Lower lobe of right lung (tissue), 2 donors: ENCODE measurements at regions not wholly inside any gene's neighbourhood (a gene's known extent, or its start where the extent isn't known, plus 50 kb on each side); places are given as distances from the start of the nearest gene placed in this dataset.

Source experiments
- ATAC-seq, 2 donors: fragments of 200-7000 bp; cut with Tn5 transposase; one replicate each; pipeline ENCODE4 v1.9.1; 2020 to 2022; ENCODE audit warnings: mild to moderate bottlenecking in 2 of 2, moderate library complexity in 2 of 2
- DNase-seq: peaks from one replicate; pipeline ENCODE4 v3.0.0-alpha.2; 2020
- H3K27ac ChIP-seq: fragments of 200-600 bp; one replicate; pipeline ENCODE4 v1.8.0; 2022
- H3K27me3 ChIP-seq: fragments of 200-600 bp; one replicate; pipeline ENCODE4 v1.8.0; 2022; ENCODE audit warnings: low read depth
- H3K36me3 ChIP-seq: fragments of 200-600 bp; one replicate; pipeline ENCODE4 v1.8.0; 2022; ENCODE audit warnings: mild to moderate bottlenecking
- H3K4me1 ChIP-seq: fragments of 200-600 bp; one replicate; pipeline ENCODE4 v1.8.0; 2022
- H3K4me3 ChIP-seq: fragments of 200-600 bp; one replicate; pipeline ENCODE4 v1.8.0; 2022; ENCODE audit warnings: mild to moderate bottlenecking
- H3K9me3 ChIP-seq: fragments of 200-600 bp; one replicate; pipeline ENCODE4 v1.8.0; 2022
- intact Hi-C: fragments of 100-400 bp; cut with DNase I; formaldehyde crosslinking; loops from one replicate; pipeline ENCODE4 v1.11.0; 2022
- TF ChIP-seq, protein P1 (sequence below): fragments of 200-600 bp; IDR thresholded peaks from one replicate; pipeline ENCODE4 v1.8.0; 2022; ENCODE audit warnings: antibody characterized with exemption, mild to moderate bottlenecking
- donor health status: DM: no; HTN: yes; CAD: no; lungs with severe emphysema.

DNA sequence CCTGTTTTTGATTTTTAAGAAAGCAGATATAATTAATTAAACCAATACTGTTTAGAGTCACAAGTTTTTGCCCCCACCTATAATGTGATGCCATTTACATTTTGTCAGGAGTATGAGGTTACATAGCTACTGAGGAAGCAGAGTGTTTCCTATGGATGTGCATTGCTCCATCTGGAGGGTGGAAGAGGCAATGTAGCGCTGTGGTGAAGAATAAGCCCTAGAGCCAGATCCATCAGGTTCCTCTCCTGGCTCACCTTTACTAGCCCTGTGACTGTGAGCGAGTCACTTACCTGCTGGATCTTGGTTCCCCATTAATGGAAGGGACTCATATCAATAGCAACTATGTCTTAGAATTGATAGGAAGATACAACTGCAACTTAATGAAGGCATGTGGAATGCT is 216.0 kb downstream of the GPAM start:
- DNase-seq (no peak), ATAC-seq (no peak)
- intact Hi-C loops: no loop called here
- H3K4me1 ChIP-seq: no peaks in the 10 kb centered on the region
- no peak overlapping the region for H3K4me3 ChIP-seq
- no peak overlapping the region for H3K27ac ChIP-seq
- H3K36me3 ChIP-seq: no peaks in the 10 kb centered on the region
- TF ChIP-seq, protein P1, sequence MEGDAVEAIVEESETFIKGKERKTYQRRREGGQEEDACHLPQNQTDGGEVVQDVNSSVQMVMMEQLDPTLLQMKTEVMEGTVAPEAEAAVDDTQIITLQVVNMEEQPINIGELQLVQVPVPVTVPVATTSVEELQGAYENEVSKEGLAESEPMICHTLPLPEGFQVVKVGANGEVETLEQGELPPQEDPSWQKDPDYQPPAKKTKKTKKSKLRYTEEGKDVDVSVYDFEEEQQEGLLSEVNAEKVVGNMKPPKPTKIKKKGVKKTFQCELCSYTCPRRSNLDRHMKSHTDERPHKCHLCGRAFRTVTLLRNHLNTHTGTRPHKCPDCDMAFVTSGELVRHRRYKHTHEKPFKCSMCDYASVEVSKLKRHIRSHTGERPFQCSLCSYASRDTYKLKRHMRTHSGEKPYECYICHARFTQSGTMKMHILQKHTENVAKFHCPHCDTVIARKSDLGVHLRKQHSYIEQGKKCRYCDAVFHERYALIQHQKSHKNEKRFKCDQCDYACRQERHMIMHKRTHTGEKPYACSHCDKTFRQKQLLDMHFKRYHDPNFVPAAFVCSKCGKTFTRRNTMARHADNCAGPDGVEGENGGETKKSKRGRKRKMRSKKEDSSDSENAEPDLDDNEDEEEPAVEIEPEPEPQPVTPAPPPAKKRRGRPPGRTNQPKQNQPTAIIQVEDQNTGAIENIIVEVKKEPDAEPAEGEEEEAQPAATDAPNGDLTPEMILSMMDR: no peak
- H3K27me3 ChIP-seq: no peaks in the 10 kb centered on the region
- no peaks in the 10 kb centered on the region for H3K9me3 ChIP-seq

- intact Hi-C loops: no loop called here
- ATAC-seq (no peak), DNase-seq (no peak)
- no peaks in the 10 kb centered on the region for H3K4me1 ChIP-seq
- TF ChIP-seq, protein P1: no peak
- no peaks in the 10 kb centered on the region for H3K27me3 ChIP-seq
- H3K9me3 ChIP-seq: no peaks in the 10 kb centered on the region
- no peak overlapping the region for H3K27ac ChIP-seq
- no peaks in the 10 kb centered on the region for H3K36me3 ChIP-seq
- H3K4me3 ChIP-seq: no peak overlapping the region
These were observed 214.9 kb downstream of the GPAM start for GRCh38 chr10:111968647-111969046.

DNA sequence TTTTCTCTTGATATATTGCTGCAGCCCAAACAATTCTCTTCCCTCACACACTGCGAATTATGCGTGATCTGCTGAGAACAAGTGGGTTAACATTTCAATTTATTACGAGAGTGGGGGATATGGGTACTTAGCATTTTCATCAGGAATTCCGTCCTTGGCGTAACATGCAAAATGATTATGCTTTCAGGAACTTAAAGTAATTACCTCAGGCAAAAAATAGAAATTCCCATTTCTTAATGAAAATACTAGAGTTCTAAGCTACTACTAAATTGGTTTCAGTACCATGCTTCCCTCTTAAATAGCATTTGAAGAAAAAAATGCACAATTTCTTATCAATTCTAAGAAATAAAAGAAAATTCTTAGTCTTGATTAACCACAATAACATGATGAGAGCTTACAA is 213.5 kb downstream of the GPAM start:
- intact Hi-C loops: no loop called here
- Histone ChIP-seq H3K27me3 (no peaks in the 10 kb centered on the region), H3K4me3 (no peak overlapping the region), H3K4me1 (no peaks in the 10 kb centered on the region), H3K9me3 (no peaks in the 10 kb centered on the region), H3K36me3 (no peaks in the 10 kb centered on the region), H3K27ac (no peak overlapping the region)
- DNase-seq: no peak
- TF ChIP-seq, protein P1: no peak
- no peak for ATAC-seq

GRCh38 chr10:111972109-111972508 is 211.5 kb downstream of the GPAM start:
- Histone ChIP-seq H3K27ac (no peak overlapping the region), H3K4me1 (no peaks in the 10 kb centered on the region), H3K27me3 (no peaks in the 10 kb centered on the region), H3K4me3 (no peak overlapping the region), H3K36me3 (no peaks in the 10 kb centered on the region), H3K9me3 (no peaks in the 10 kb centered on the region)
- ATAC-seq (no peak), DNase-seq (no peak)
- intact Hi-C loops: no loop called here
- TF ChIP-seq, protein P1: no peak

DNA sequence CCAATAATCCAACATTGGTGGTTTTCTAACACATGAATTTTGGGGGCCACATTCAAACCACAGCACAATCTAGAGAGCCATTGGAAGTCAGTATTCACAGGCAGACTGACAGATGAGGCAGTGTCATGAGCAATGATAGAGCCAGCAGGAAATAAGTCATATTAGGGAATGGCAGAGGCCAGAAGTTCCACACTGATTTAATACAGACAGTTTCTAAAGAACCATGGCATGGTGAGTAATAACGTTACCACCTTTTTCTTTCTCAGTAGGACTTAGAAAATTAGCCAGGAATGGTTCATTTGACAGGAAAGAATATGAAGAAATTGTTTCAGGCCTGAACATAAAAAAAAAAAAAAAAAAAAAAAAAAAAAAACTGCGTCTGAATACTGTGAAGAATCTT is 210.3 kb downstream of the GPAM start:
- ATAC-seq: no peak
- H3K36me3 ChIP-seq: no peaks in the 10 kb centered on the region
- no peak for DNase-seq
- H3K4me3 ChIP-seq: no peak overlapping the region
- intact Hi-C loops: no loop called here
- TF ChIP-seq, protein P1: no peak
- no peaks in the 10 kb centered on the region for H3K27me3 ChIP-seq
- no peaks in the 10 kb centered on the region for H3K9me3 ChIP-seq
- H3K27ac ChIP-seq: no peak overlapping the region
- H3K4me1 ChIP-seq: no peaks in the 10 kb centered on the region

DNA sequence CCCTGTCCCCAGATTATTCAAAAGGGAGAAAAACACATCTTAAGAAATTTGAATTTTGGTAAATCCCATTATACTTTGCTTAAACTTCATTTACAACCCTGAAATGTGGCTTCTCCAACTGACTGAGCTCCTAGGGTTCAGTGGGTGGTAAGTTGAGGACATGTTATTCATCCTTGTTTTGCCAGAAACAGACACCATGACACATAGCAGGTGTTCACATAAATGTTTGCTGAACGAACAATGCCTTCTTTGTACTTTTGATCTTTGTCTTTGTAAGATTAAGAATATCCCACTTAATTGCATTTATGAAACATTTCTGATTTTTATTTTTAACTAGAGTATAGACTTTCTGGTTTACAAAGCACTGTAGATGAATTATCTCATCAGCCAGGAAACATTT is 209.7 kb downstream of the GPAM start:
- H3K27ac ChIP-seq: no peak overlapping the region
- DNase-seq (no peak), ATAC-seq (no peak)
- H3K4me1 ChIP-seq: no peaks in the 10 kb centered on the region
- H3K9me3 ChIP-seq: no peaks in the 10 kb centered on the region
- TF ChIP-seq, protein P1: no peak
- no peaks in the 10 kb centered on the region for H3K27me3 ChIP-seq
- H3K36me3 ChIP-seq: no peaks in the 10 kb centered on the region
- no peak overlapping the region for H3K4me3 ChIP-seq
- intact Hi-C loops: no loop called here
